IPS DF 6.9 (cell line): ENCODE measurements at regions not wholly inside any gene's neighbourhood (a gene's known extent, or its start where the extent isn't known, plus 50 kb on each side); places are given as distances from the start of the nearest gene placed in this dataset.
"Not testable (repeated sequence)": the region's sequence is repeated elsewhere in the genome, so short reads cannot be mapped to it uniquely, and the experiment has no call there.

ENCODE experiments used
- DNase-seq: peaks from one replicate; pipeline ENCODE4 v3.0.0-alpha.2; 2013; ENCODE audit warnings: low read depth, low spot score
- H3K27ac ChIP-seq: one replicate; pipeline ENCODE4 v1.5.1; 2013; ENCODE audit warnings: low read length, control low read depth
- H3K27me3 ChIP-seq: 2 replicates; pipeline ENCODE4 v1.6.1; 2013; ENCODE audit warnings: mild to moderate bottlenecking, low read length; ENCODE audit not compliant: control insufficient read depth, insufficient read depth
- H3K36me3 ChIP-seq: 2 replicates; pipeline ENCODE4 v1.6.1; 2013; ENCODE audit warnings: low read length; ENCODE audit not compliant: control insufficient read depth, insufficient read depth
- H3K4me1 ChIP-seq: 2 replicates; pipeline ENCODE4 v1.6.1; 2013; ENCODE audit warnings: low read length; ENCODE audit not compliant: control insufficient read depth, insufficient read depth
- H3K4me3 ChIP-seq: 2 replicates; pipeline ENCODE4 v1.5.1; 2013; ENCODE audit warnings: mild to moderate bottlenecking, low read length
- H3K9me3 ChIP-seq: 2 replicates; pipeline ENCODE4 v1.6.1; 2013; ENCODE audit warnings: low read length, inconsistent platforms; ENCODE audit not compliant: control insufficient read depth, insufficient read depth
- WGBS: extraction: QIAGEN DNeasy Blood & Tissue Kit; methylation state at CpG from one replicate; pipeline ENCODE4 v1.1.7; 2013; ENCODE audit warnings: mixed read lengths, missing lambda C conversion rate; ENCODE audit not compliant: insufficient read length, insufficient coverage; 5-methylcytosine and 5-hydroxymethylcytosine counted together

- Histone ChIP-seq H3K9me3 (no peaks in the 10 kb centered on the region), H3K4me1 (no peaks in the 10 kb centered on the region), H3K36me3 (no peaks in the 10 kb centered on the region), H3K4me3 (no peak overlapping the region), H3K27ac (no peak overlapping the region), H3K27me3 (no peaks in the 10 kb centered on the region)
- WGBS: no CpG with 5 or more reads among the region's 19 CpGs
- DNase-seq: no peak
Measured at GRCh38 chr10:2908851-2909630, 158.3 kb upstream of the PFKP start.

DNA sequence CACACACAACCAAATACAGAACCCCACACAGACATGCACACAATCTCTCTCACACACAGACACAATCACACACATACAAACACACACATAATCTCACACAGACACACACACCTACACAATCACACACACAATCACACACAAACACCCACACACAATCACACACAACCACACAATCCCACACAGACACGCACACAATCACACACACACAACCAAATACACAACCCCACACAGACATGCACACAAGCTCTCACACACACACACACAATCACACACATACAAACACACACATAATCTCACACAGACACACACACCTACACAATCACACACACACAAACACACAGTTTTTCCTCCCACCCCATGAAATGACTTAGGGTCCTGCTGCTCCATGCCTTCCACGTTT lies 160.4 kb upstream of the PFKP start:
- H3K27ac ChIP-seq: no peak overlapping the region
- no peaks in the 10 kb centered on the region for H3K36me3 ChIP-seq
- no peaks in the 10 kb centered on the region for H3K27me3 ChIP-seq
- DNase-seq: no peak
- 100% methylated on average over 1 of the region's 2 CpGs for WGBS
- H3K9me3 ChIP-seq: no peaks in the 10 kb centered on the region
- H3K4me3 ChIP-seq: no peak overlapping the region
- no peaks in the 10 kb centered on the region for H3K4me1 ChIP-seq

- DNase-seq: no peak
- Histone ChIP-seq H3K27ac (no peak overlapping the region), H3K4me3 (no peak overlapping the region), H3K36me3 (no peaks in the 10 kb centered on the region), H3K4me1 (no peaks in the 10 kb centered on the region), H3K9me3 (no peaks in the 10 kb centered on the region), H3K27me3 (no peaks in the 10 kb centered on the region)
- no CpG with 5 or more reads among the region's 9 CpGs for WGBS
Measured at GRCh38 chr10:2905851-2906250, 161.5 kb upstream of the PFKP start.

GRCh38 chr10:2900530-2900929 lies 166.8 kb upstream of the PFKP start:
- Histone ChIP-seq H3K4me1 (no peaks in the 10 kb centered on the region), H3K4me3 (no peak overlapping the region), H3K9me3 (no peaks in the 10 kb centered on the region), H3K36me3 (no peaks in the 10 kb centered on the region), H3K27ac (no peak overlapping the region), H3K27me3 (no peaks in the 10 kb centered on the region)
- no peak for DNase-seq
- WGBS: no CpG with 5 or more reads among the region's 6 CpGs

DNA sequence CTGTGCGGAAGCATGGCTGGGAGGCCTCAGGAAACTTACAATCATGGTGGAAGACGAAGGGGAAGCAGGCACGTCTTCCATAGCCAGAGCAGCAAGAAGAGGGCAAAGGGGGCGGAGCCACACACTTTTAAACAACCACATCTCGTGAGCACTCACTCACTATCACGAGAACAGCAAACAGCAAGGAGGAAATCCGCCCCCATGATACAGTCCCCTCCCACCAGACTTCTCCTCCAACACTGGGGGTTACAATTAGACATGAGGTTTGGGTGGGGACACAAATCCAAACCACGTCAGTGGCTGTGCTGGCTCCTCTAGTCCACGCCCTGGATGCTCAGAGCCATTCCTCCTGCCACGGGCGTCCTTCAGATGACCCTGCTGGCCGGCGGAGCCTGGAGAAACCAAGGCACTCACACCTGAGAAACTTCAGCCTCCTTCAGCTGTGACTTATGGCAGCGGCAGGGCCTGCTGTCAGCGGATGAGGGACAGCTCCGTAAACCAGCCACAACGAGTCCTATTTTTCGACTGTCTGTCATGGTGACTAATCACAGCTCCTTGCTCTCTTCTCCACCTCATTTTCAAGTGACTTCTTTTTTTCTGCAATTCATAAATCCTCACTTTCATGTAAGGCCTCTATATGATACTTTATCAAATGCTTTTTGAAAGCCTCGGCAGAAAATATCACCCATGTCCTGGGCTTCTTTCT lies 167.9 kb upstream of the PFKP start:
- Histone ChIP-seq H3K4me1 (no peaks in the 10 kb centered on the region), H3K27me3 (no peaks in the 10 kb centered on the region), H3K36me3 (no peaks in the 10 kb centered on the region), H3K4me3 (no peak overlapping the region), H3K9me3 (no peaks in the 10 kb centered on the region), H3K27ac (no peak overlapping the region)
- no CpG with 5 or more reads among the region's 19 CpGs for WGBS
- DNase-seq: no peak

DNA sequence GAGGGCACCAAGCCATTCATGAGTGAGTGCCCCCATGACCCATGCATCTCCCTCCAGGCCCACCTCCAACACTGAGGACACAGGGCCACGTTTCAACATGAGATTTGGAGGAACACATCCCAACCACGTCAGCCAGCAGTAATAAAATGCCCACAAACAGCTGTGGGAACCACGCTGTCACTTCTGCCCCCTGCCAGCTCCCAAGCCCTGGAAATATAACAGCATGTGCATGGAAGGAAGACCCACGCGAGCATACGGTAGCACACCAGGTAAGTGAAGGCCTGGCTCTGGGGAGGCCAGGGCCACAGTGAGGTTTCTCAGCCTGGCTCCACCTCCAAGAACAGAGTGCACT lies 168.9 kb upstream of the PFKP start:
- Histone ChIP-seq H3K27ac (no peak overlapping the region), H3K27me3 (no peaks in the 10 kb centered on the region), H3K4me3 (no peak overlapping the region), H3K36me3 (no peaks in the 10 kb centered on the region), H3K4me1 (no peaks in the 10 kb centered on the region), H3K9me3 (no peaks in the 10 kb centered on the region)
- DNase-seq: no peak
- WGBS: no CpG with 5 or more reads among the region's 6 CpGs

GRCh38 chr10:2897619-2898508 lies 169.5 kb upstream of the PFKP start:
- no peak overlapping the region for H3K4me3 ChIP-seq
- no CpG with 5 or more reads among the region's 13 CpGs for WGBS
- no peak overlapping the region for H3K27ac ChIP-seq
- no peaks in the 10 kb centered on the region for H3K9me3 ChIP-seq
- H3K27me3 ChIP-seq: no peaks in the 10 kb centered on the region
- no peaks in the 10 kb centered on the region for H3K4me1 ChIP-seq
- no peaks in the 10 kb centered on the region for H3K36me3 ChIP-seq
- no peak for DNase-seq

- not testable (repeated sequence) for H3K9me3 ChIP-seq, DNase-seq, H3K27me3 ChIP-seq, H3K36me3 ChIP-seq, H3K4me1 ChIP-seq, H3K27ac ChIP-seq, H3K4me3 ChIP-seq
- WGBS: no CpG with 5 or more reads among the region's 1 CpG
Measured at GRCh38 chr10:2896334-2896733, 171.0 kb upstream of the PFKP start.

DNA sequence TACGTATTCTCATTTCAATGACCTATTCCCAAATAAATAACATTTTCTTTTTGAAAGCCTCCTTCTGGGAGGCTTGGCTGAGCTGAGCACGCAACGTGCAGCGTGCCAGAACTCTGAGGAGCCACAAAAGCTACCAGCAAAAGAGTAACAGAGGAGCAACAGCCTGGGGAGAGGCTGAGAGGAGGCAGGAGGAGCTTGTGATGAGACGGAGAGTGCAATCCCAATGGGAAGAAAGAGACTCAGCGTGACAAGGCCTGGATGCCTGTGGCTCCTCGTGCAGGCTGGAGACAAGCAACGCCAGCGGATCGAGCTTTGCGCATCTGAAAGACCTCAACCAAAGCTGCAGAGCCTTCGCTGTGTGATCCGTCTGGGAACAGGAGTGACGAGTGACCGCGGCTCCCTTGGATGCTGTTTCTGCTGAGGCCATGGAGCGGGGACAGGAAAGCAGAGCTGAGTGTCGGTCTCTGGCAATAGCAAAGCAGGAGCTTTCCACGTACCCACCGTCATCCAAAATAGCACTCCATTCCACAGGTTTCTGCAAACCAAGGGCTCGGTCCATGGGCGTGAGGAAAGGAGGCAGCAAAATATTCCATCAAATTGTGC lies 171.7 kb upstream of the PFKP start:
- Histone ChIP-seq H3K4me1 (no peaks in the 10 kb centered on the region), H3K4me3 (no peak overlapping the region), H3K36me3 (no peaks in the 10 kb centered on the region), H3K27ac (no peak overlapping the region), H3K27me3 (no peaks in the 10 kb centered on the region), H3K9me3 (no peaks in the 10 kb centered on the region)
- no peak for DNase-seq
- WGBS: no CpG with 5 or more reads among the region's 22 CpGs

DNA sequence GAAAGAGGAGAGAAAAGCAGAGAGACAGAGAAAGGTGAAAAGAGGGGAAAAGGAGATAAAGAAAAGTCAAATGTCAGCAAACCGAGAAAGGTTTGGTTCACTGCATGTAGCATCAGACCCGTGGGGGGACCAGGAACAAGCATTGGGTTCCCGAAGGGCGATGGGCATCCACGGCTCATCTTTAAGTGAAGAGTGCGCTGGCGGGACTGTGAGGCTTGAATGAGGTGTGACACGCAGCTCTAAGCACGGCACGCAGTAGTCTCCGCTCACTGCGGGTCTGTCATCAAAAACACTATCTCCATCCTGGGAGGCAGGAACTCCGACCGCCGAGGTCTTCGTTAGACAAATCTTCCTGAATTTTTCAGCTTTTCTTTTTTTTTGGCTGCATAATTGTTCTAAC lies 173.4 kb upstream of the PFKP start:
- DNase-seq: no peak
- WGBS: no CpG with 5 or more reads among the region's 16 CpGs
- no peaks in the 10 kb centered on the region for H3K27me3 ChIP-seq

More for the DNA sequence above, 173.4 kb upstream of the PFKP start:
- H3K27ac ChIP-seq: no peak overlapping the region
- no peaks in the 10 kb centered on the region for H3K9me3 ChIP-seq
- no peaks in the 10 kb centered on the region for H3K36me3 ChIP-seq
- H3K4me1 ChIP-seq: no peaks in the 10 kb centered on the region
- H3K4me3 ChIP-seq: no peak overlapping the region
